Smooth muscle cell (in vitro differentiated cells): ENCODE measurements at regions not wholly inside any gene's neighbourhood (a gene's known extent, or its start where the extent isn't known, plus 50 kb on each side); places are given as distances from the start of the nearest gene placed in this dataset.

Experiments
- DNase-seq: peaks from one replicate; lab custom pipeline; 2025; ENCODE audit not compliant: unreplicated experiment; lab: John Stamatoyannopoulos, UW
- H2AFZ ChIP-seq: fragments of 200-600 bp; sonication (generic); 2 replicates; pipeline ENCODE4 v1.6.0; 2016; ENCODE audit warnings: antibody characterized with exemption, low read depth, mild to moderate bottlenecking
- H3F3A ChIP-seq: fragments of 200-600 bp; sonication (generic); 2 replicates; pipeline ENCODE4 v1.6.0; 2017; ENCODE audit warnings: antibody characterized with exemption, low read depth
- H3K27ac ChIP-seq: fragments of 200-600 bp; sonication (generic); 2 replicates; pipeline ENCODE4 v1.5.1; 2016; ENCODE audit warnings: low read depth, mild to moderate bottlenecking
- H3K27me3 ChIP-seq: fragments of 200-600 bp; sonication (generic); 2 replicates; pipeline ENCODE4 v1.6.1; 2016; ENCODE audit warnings: low read depth, mild to moderate bottlenecking
- H3K36me3 ChIP-seq: fragments of 200-600 bp; sonication (generic); 2 replicates; pipeline ENCODE4 v1.5.1; 2016; ENCODE audit warnings: low read depth
- H3K4me1 ChIP-seq: fragments of 200-600 bp; sonication (generic); 2 replicates; pipeline ENCODE4 v1.5.1; 2016; ENCODE audit warnings: low read depth
- H3K4me2 ChIP-seq: fragments of 200-600 bp; sonication (generic); 2 replicates; pipeline ENCODE4 v1.6.0; 2016; ENCODE audit warnings: mild to moderate bottlenecking
- H3K4me3 ChIP-seq: fragments of 200-600 bp; sonication (generic); 2 replicates; pipeline ENCODE4 v1.5.1; 2016; ENCODE audit warnings: mild to moderate bottlenecking
- H3K79me2 ChIP-seq: fragments of 200-600 bp; sonication (generic); 2 replicates; pipeline ENCODE4 v1.6.0; 2016; ENCODE audit warnings: low read depth, mild to moderate bottlenecking
- H3K9ac ChIP-seq: fragments of 200-600 bp; sonication (generic); 2 replicates; pipeline ENCODE4 v1.6.0; 2016; ENCODE audit warnings: low read depth
- H3K9me3 ChIP-seq: fragments of 200-600 bp; sonication (generic); replicated peaks from 2 replicates; pipeline ENCODE4 v1.5.1; 2016; ENCODE audit warnings: low read depth
- H4K20me1 ChIP-seq: fragments of 200-600 bp; sonication (generic); 2 replicates; pipeline ENCODE4 v1.6.0; 2016; ENCODE audit warnings: low read depth
- WGBS: methylation state at CpG from one replicate; pipeline ENCODE4 v1.1.7; 2016; ENCODE audit warnings: low lambda C conversion rate; 5-methylcytosine and 5-hydroxymethylcytosine counted together
- TF ChIP-seq, protein P1 (sequence below): fragments of 200-600 bp; sonication (generic); IDR thresholded peaks from 2 replicates; pipeline ENCODE4 v1.5.1; 2017; ENCODE audit warnings: borderline replicate concordance, mild to moderate bottlenecking, antibody characterized with exemption; ENCODE audit not compliant: insufficient read depth, poor library complexity, severe bottlenecking

- 95% methylated on average over 1 of the region's 1 CpG for WGBS
- H3F3A ChIP-seq: peaks cover 4% of the 10 kb centered on the region
- no peak for DNase-seq
- H3K36me3 ChIP-seq: no peaks in the 10 kb centered on the region
- no peaks in the 10 kb centered on the region for H3K79me2 ChIP-seq
- H3K4me3 ChIP-seq: no peak overlapping the region
- TF ChIP-seq, protein P1, sequence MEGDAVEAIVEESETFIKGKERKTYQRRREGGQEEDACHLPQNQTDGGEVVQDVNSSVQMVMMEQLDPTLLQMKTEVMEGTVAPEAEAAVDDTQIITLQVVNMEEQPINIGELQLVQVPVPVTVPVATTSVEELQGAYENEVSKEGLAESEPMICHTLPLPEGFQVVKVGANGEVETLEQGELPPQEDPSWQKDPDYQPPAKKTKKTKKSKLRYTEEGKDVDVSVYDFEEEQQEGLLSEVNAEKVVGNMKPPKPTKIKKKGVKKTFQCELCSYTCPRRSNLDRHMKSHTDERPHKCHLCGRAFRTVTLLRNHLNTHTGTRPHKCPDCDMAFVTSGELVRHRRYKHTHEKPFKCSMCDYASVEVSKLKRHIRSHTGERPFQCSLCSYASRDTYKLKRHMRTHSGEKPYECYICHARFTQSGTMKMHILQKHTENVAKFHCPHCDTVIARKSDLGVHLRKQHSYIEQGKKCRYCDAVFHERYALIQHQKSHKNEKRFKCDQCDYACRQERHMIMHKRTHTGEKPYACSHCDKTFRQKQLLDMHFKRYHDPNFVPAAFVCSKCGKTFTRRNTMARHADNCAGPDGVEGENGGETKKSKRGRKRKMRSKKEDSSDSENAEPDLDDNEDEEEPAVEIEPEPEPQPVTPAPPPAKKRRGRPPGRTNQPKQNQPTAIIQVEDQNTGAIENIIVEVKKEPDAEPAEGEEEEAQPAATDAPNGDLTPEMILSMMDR: no peak
- H2AFZ ChIP-seq: no peak overlapping the region
- H3K4me1 ChIP-seq: peaks cover 7% of the 10 kb centered on the region
- no peak overlapping the region for H3K27ac ChIP-seq
- H3K9ac ChIP-seq: no peak overlapping the region
- H3K9me3 ChIP-seq: no peaks in the 10 kb centered on the region
- H3K4me2 ChIP-seq: no peak overlapping the region
- peaks cover under 1% of the 10 kb centered on the region for H3K27me3 ChIP-seq
- H4K20me1 ChIP-seq: no peaks in the 10 kb centered on the region
These were observed 207.9 kb upstream of the CXCR4 start for GRCh38 chr2:136325844-136326331.

DNA sequence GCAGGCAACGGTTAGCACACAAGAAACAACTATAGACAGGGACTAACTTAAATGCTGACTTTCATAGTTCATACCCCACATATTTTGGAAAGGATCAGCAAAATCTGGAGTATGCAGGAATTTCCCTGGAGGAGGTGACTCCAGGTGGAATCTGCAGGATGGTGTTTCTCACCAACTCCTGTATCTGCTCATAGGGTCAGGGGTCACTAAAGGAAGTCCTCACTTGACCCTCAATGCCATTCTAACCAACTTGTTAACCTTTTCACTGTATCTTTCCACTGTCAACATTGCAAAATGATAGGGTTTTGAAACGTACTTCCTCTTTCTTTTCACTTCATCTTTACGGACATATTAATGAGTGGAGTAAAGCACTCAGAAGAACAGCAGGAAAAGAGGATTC is 207.0 kb upstream of the CXCR4 start:
- WGBS: 56% methylated on average over 3 of the region's 3 CpGs
- peaks cover 4% of the 10 kb centered on the region for H3F3A ChIP-seq
- H3K4me1 ChIP-seq: peaks cover 7% of the 10 kb centered on the region
- H4K20me1 ChIP-seq: no peaks in the 10 kb centered on the region
- no peaks in the 10 kb centered on the region for H3K27me3 ChIP-seq
- no peaks in the 10 kb centered on the region for H3K79me2 ChIP-seq
- TF ChIP-seq, protein P1: no peak
- no peaks in the 10 kb centered on the region for H3K36me3 ChIP-seq
- no peak for DNase-seq
- no peak overlapping the region for H3K27ac ChIP-seq
- no peak overlapping the region for H3K4me3 ChIP-seq
- no peak overlapping the region for H2AFZ ChIP-seq
- no peak overlapping the region for H3K9ac ChIP-seq
- H3K4me2 ChIP-seq: no peak overlapping the region
- H3K9me3 ChIP-seq: no peaks in the 10 kb centered on the region

GRCh38 chr2:136323935-136324334 is 206.0 kb upstream of the CXCR4 start:
- WGBS: 97% methylated on average over 7 of the region's 7 CpGs
- H3K4me2 ChIP-seq: no peak overlapping the region
- no peak for DNase-seq

GRCh38 chr2:136323195-136323594 is 205.2 kb upstream of the CXCR4 start:
- H3K9ac ChIP-seq: no peak overlapping the region
- no peak overlapping the region for H3K4me2 ChIP-seq
- no peaks in the 10 kb centered on the region for H3K9me3 ChIP-seq
- peaks cover 14% of the 10 kb centered on the region for H3K4me1 ChIP-seq
- no peak overlapping the region for H3K4me3 ChIP-seq
- H3F3A ChIP-seq: peaks cover 4% of the 10 kb centered on the region
- no peaks in the 10 kb centered on the region for H3K36me3 ChIP-seq
- no peaks in the 10 kb centered on the region for H4K20me1 ChIP-seq
- no peaks in the 10 kb centered on the region for H3K79me2 ChIP-seq
- WGBS: 43% methylated on average over 3 of the region's 3 CpGs
- H3K27me3 ChIP-seq: no peaks in the 10 kb centered on the region
- no peak overlapping the region for H3K27ac ChIP-seq
- DNase-seq: no peak
- H2AFZ ChIP-seq: no peak overlapping the region
- TF ChIP-seq, protein P1: no peak

More at GRCh38 chr2:136323935-136324334, 206.0 kb upstream of the CXCR4 start:
- Histone ChIP-seq H3K9ac (no peak overlapping the region), H3K9me3 (no peaks in the 10 kb centered on the region), H2AFZ (no peak overlapping the region), H3K79me2 (no peaks in the 10 kb centered on the region), H3K4me3 (no peak overlapping the region), H3K36me3 (no peaks in the 10 kb centered on the region), H3K27ac (no peak overlapping the region), H3K4me1 (peaks cover 14% of the 10 kb centered on the region), H4K20me1 (no peaks in the 10 kb centered on the region), H3K27me3 (no peaks in the 10 kb centered on the region), H3F3A (peaks cover 4% of the 10 kb centered on the region)
- TF ChIP-seq, protein P1: no peak
